ENCODE measurements at regions not wholly inside any gene's neighbourhood (a gene's known extent, or its start where the extent isn't known, plus 50 kb on each side); places are given as distances from the start of the nearest gene placed in this dataset.

GRCh38 chr2:175233135-175233719, 51.7 kb upstream of the ATP5MC3 start:
- no peak for DNase-seq

Data from central memory CD4-positive, alpha-beta T cell (primary cell).